Choroid plexus epithelial cell (primary cell): ENCODE measurements at regions not wholly inside any gene's neighbourhood (a gene's known extent, or its start where the extent isn't known, plus 50 kb on each side); places are given as distances from the start of the nearest gene placed in this dataset.

Experiments used
- DNase-seq: peaks from one replicate; pipeline ENCODE4 v3.0.0-alpha.2; 2010; ENCODE audit warnings: low read depth
- H3K4me3 ChIP-seq: 2 replicates; pipeline ENCODE4 v1.5.1; 2011; ENCODE audit warnings: low read depth, mild to moderate bottlenecking, control low read depth, low read length, moderate library complexity
- CTCF ChIP-seq: conservative IDR thresholded peaks from 2 replicates; pipeline ENCODE4 v1.5.1; 2011; ENCODE audit warnings: low read depth, mild to moderate bottlenecking, control low read depth, inconsistent platforms, low read length, moderate library complexity

- TF ChIP-seq CTCF: no peak
- H3K4me3 ChIP-seq: no peak overlapping the region
- DNase-seq: no peak
Observed at GRCh38 chr11:87443707-87444106, 406.0 kb downstream of the TMEM135 start.

GRCh38 chr11:87440076-87440770 is 402.5 kb downstream of the TMEM135 start:
- DNase-seq: no peak
- TF ChIP-seq CTCF: no peak
- H3K4me3 ChIP-seq: no peak overlapping the region

- no peak for DNase-seq
- TF ChIP-seq CTCF: no peak
- H3K4me3 ChIP-seq: no peak overlapping the region
Observed at GRCh38 chr11:87438416-87438815, 400.7 kb downstream of the TMEM135 start.

- peak; percentile 44 for DNase-seq
Observed at GRCh38 chr11:87437844-87438223, 400.1 kb downstream of the TMEM135 start.

GRCh38 chr11:87437133-87437843 is 399.6 kb downstream of the TMEM135 start:
- no peak for TF ChIP-seq CTCF
- no peak overlapping the region for H3K4me3 ChIP-seq
- no peak for DNase-seq

More at GRCh38 chr11:87437844-87438223, 400.1 kb downstream of the TMEM135 start:
- no peak overlapping the region for H3K4me3 ChIP-seq
- no peak for TF ChIP-seq CTCF

- H3K4me3 ChIP-seq: no peak overlapping the region
Observed at GRCh38 chr11:87432022-87432421, 394.3 kb downstream of the TMEM135 start.

More at GRCh38 chr11:87432022-87432421, 394.3 kb downstream of the TMEM135 start:
- no peak for TF ChIP-seq CTCF
- DNase-seq: no peak
